GM10266 (cell line): ENCODE measurements at regions not wholly inside any gene's neighbourhood (a gene's known extent, or its start where the extent isn't known, plus 50 kb on each side); places are given as distances from the start of the nearest gene placed in this dataset.

Experiments
- DNase-seq: peaks from one replicate; pipeline ENCODE4 v3.0.0; 2012; ENCODE audit errors: extremely low spot score
- TF ChIP-seq, protein P1 (sequence below): IDR thresholded peaks from 2 replicates; pipeline ENCODE4 v1.5.1; 2012; ENCODE audit warnings: mild to moderate bottlenecking, low read depth; ENCODE audit not compliant: control insufficient read depth, insufficient read depth; ENCODE audit errors: missing control alignments

DNA sequence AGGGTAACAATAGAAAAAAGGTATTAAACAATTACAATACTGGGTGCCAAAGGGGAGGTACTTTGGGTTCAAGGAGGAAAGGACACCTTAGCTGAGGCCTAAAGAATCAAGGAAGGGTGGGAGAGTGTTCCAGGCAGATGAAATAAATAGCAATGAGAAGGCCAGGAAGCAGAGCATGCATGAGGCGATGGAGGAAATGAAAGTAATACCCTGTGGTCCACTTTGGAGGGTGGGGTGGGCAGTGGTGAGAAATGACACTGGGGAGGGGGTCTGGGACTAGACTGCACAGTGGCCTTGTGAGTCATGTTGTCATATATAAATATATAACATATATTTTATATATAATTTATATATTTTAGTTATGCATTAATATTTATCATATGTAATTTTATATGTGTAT, 55.9 kb downstream of the BHLHE40 start:
- TF ChIP-seq, protein P1, sequence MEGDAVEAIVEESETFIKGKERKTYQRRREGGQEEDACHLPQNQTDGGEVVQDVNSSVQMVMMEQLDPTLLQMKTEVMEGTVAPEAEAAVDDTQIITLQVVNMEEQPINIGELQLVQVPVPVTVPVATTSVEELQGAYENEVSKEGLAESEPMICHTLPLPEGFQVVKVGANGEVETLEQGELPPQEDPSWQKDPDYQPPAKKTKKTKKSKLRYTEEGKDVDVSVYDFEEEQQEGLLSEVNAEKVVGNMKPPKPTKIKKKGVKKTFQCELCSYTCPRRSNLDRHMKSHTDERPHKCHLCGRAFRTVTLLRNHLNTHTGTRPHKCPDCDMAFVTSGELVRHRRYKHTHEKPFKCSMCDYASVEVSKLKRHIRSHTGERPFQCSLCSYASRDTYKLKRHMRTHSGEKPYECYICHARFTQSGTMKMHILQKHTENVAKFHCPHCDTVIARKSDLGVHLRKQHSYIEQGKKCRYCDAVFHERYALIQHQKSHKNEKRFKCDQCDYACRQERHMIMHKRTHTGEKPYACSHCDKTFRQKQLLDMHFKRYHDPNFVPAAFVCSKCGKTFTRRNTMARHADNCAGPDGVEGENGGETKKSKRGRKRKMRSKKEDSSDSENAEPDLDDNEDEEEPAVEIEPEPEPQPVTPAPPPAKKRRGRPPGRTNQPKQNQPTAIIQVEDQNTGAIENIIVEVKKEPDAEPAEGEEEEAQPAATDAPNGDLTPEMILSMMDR, result no peak
- no peak for DNase-seq

DNA sequence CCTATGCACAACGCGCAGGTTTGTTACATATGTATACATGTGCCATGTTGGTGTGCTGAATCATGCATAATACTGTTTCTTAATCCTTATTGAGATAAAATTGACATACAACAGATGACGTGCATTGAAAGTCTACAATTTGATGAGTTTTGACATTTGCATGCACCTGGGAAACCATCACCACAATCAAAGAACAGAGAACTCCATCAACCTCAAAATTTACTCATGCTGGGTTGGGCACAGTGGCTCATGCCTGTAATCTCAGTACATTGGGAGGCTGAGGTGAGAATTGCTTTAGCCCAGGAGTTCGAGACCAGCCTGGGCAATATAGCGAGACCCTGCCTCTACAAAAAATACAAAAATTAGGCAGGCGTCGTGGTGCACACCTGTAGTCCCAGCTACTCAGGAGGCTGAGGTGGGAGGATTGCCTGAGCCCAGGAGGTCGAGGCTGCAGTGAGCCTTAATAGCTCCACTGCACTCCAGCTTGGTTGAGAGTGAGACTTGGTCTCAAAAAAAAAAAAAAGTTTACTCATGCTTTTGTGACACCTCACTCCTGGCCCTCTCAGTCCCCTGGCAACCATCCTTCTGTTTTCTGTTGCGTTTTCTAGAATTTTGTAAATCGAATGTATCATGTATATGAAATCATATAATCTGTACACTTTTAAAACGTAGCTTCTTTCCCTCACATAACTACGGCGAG, 56.6 kb downstream of the BHLHE40 start:
- TF ChIP-seq, protein P1, result no peak
- no peak for DNase-seq

DNA sequence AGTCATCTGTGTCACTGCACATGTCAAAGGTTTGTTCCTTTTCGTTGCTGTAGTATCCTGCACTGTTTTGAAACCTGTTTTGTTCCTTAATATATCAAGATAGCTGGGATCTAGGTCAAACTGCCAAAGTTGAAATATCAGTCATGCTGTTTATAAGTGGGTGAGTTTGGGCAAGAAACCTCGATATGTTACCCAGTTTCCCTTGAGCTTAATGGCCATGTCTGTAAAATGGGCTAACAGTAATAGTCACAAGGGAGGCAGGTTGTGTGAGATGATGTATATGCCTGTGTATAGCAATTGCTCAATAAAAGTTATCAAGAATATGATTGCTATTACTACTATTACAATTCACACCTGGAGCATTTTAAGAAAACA, 57.1 kb downstream of the BHLHE40 start:
- TF ChIP-seq, protein P1, result no peak
- no peak for DNase-seq

DNA sequence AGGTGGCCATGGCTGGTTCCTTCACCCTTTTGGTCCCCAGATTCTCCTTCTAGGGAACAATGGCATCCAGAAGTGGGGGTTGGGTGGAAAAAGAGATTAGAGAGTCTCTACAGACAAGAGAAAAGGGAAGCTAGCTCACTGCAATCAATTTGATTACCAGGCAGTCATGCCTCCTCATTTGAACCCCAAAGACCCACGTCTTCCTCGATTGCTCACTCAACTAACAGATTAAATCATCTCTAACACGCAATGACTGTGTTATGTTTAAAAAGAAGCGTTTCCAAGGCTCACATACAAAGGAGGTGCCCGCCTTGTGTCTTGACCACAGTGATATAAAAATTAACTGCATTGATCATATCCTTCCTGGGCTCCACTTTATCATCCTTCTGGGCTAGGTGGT, 57.6 kb downstream of the BHLHE40 start:
- no peak for DNase-seq
- TF ChIP-seq, protein P1, result no peak

DNA sequence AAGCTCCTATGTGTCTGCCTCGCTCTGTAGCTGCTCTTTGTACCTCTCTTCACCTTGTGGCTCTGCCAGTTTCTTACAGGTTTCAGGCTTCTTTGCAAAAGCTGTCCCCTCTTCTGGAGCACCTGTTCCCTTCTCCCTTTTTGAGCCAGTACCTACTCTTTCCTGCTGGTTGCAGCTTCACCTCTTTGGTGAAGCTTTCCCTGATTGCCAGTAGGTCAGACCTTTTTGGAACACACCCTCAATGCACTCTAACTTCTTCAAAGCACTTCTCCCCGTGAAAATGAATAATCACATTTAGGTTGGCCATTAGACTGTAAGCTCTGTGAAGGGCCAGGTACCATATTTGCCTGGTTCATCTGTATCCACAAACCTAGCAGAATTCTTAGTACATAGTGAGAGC, 60.3 kb downstream of the BHLHE40 start:
- DNase-seq, result no peak

DNA sequence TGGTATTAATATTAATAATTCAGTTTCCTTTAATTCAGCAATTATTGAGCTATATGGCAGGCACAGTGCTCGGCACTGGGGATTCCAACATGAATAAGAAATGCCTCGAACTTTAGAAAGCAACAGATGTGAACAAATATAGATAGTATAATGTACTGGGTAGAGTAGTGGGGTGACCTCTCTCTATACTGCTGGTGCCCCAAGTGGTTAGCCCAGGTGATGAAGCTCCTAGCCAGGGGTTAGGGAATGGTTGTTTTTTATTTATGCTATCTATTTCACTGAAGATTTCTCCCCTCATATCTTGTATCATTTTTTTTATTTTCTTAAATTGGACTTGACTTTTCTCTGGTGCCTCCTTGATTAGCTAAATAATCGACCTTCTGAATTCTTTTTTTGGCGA, 62.1 kb downstream of the BHLHE40 start:
- DNase-seq, result no peak
- TF ChIP-seq, protein P1, result no peak

More for the DNA sequence above, 60.3 kb downstream of the BHLHE40 start:
- TF ChIP-seq, protein P1, result no peak

DNA sequence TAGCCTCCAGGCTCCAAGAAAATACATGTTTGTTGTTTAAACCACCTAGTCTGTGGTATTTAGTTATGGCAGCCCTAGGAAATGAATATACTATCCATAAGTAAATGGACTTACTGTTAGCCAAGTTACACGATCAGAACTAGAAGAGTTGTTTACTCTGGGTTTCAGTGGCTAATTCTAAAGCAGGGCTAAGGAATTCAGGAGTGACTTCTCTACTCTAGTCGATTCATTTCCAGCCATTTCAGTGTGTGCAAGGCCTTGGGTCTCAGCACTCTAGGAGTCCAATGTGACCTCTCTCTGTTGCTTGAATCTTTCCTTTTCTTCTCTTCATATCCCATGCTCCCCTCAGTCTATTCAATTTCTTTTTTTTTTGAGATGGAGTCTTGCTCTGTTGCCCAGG, 66.7 kb downstream of the BHLHE40 start:
- DNase-seq, result no peak
- TF ChIP-seq, protein P1, result no peak
